Prostate gland (tissue), 2 donors: ENCODE measurements at regions not wholly inside any gene's neighbourhood (a gene's known extent, or its start where the extent isn't known, plus 50 kb on each side); places are given as distances from the start of the nearest gene placed in this dataset.

Experiments
- DNase-seq: peaks from one replicate; pipeline ENCODE4 v3.0.0-alpha.2; 2019; ENCODE audit warnings: low spot score
- H3K27ac ChIP-seq, 2 donors: fragments of 200-600 bp; sonication (generic); 2 replicates each; pipeline ENCODE4 v1.5.1; 2017 to 2019
- H3K27me3 ChIP-seq: fragments of 200-600 bp; sonication (generic); replicated peaks from 2 replicates; pipeline ENCODE4 v1.5.1; 2019; ENCODE audit not compliant: insufficient read depth
- H3K36me3 ChIP-seq, 2 donors: fragments of 200-600 bp; sonication (generic); 1 replicate in 1 of 2; 2 replicates in 1 of 2; pipeline versions ENCODE4 v1.5.1 to v1.8.1; 2017 to 2019
- H3K4me1 ChIP-seq: fragments of 200-600 bp; sonication (generic); replicated peaks from 2 replicates; pipeline ENCODE4 v1.5.1; 2019
- H3K4me3 ChIP-seq, 2 donors: fragments of 200-600 bp; sonication (generic); 2 replicates each; pipeline ENCODE4 v1.5.1; 2017 to 2019
- H3K9me3 ChIP-seq: fragments of 200-600 bp; sonication (generic); 2 replicates; pipeline ENCODE4 v1.5.1; 2017
- POLR2A ChIP-seq: fragments of 450-650 bp; IDR thresholded peaks from one replicate; pipeline ENCODE4 v1.6.1; 2016; ENCODE audit warnings: antibody characterized with exemption, mild to moderate bottlenecking
- POLR2AphosphoS5 ChIP-seq: sonication (generic); formaldehyde crosslinking; IDR thresholded peaks from one replicate; pipeline ENCODE4 v1.6.1; 2017; ENCODE audit warnings: antibody characterized with exemption
- WGBS: methylation state at CpG from one replicate; pipeline ENCODE4 v1.1.5; 2018; 5-methylcytosine and 5-hydroxymethylcytosine counted together
- intact Hi-C: fragments of 100-400 bp; cut with DNase I; formaldehyde crosslinking; loops from one replicate; pipeline ENCODE4 v1.14.2; 2022
- TF ChIP-seq, protein P1 (sequence below), 4 experiments: fragments of 200-600 bp in 2 of 4; fragments of 450-650 bp in 2 of 4; sonication (generic) in 2 of 4; IDR thresholded peaks; 1 replicate in 3 of 4; 2 replicates in 1 of 4; pipeline ENCODE4 v1.5.1; 2016 to 2019; ENCODE audit warnings: antibody characterized with exemption in 4 of 4, mild to moderate bottlenecking in 2 of 4, moderate library complexity in 2 of 4

GRCh38 chr14:40199101-40199500 lies 766.9 kb upstream of the FBXO33 start:
- no peak for DNase-seq
- no peak overlapping the region for H3K27ac ChIP-seq
- intact Hi-C loops: no loop called here
- no peaks in the 10 kb centered on the region for H3K27me3 ChIP-seq
- no peaks in the 10 kb centered on the region for H3K9me3 ChIP-seq
- H3K4me1 ChIP-seq: no peaks in the 10 kb centered on the region
- H3K4me3 ChIP-seq: no peak overlapping the region
- H3K36me3 ChIP-seq: no peaks in the 10 kb centered on the region
- TF ChIP-seq, protein P1, sequence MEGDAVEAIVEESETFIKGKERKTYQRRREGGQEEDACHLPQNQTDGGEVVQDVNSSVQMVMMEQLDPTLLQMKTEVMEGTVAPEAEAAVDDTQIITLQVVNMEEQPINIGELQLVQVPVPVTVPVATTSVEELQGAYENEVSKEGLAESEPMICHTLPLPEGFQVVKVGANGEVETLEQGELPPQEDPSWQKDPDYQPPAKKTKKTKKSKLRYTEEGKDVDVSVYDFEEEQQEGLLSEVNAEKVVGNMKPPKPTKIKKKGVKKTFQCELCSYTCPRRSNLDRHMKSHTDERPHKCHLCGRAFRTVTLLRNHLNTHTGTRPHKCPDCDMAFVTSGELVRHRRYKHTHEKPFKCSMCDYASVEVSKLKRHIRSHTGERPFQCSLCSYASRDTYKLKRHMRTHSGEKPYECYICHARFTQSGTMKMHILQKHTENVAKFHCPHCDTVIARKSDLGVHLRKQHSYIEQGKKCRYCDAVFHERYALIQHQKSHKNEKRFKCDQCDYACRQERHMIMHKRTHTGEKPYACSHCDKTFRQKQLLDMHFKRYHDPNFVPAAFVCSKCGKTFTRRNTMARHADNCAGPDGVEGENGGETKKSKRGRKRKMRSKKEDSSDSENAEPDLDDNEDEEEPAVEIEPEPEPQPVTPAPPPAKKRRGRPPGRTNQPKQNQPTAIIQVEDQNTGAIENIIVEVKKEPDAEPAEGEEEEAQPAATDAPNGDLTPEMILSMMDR (IDR thresholded peaks at IDR 0.05): no peak
- no peak for TF ChIP-seq POLR2AphosphoS5
- TF ChIP-seq POLR2A: no peak
- 88% methylated on average over 1 of the region's 1 CpG for WGBS

DNA sequence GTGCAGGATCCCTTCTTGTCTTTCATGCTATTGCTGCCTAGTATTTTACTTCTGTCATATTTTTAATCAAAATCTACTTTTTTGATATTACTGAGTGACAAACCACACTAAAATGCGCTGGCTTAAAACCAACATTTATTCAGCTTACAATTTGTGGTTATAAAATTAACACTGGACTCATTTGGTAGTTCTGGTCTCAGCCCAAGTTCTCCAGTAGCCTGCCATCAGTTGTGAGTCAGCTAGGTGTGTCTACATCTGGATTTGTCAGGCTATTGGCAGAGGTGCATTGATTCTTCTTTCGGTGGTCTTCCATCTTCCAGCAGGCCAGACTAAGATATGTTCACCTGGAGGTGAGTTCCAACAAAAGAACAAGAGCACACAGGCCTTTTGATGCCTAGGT lies 765.1 kb upstream of the FBXO33 start:
- no peaks in the 10 kb centered on the region for H3K27me3 ChIP-seq
- no peak overlapping the region for H3K4me3 ChIP-seq
- no peaks in the 10 kb centered on the region for H3K9me3 ChIP-seq
- H3K36me3 ChIP-seq: no peaks in the 10 kb centered on the region
- intact Hi-C loops: no loop called here
- H3K4me1 ChIP-seq: no peaks in the 10 kb centered on the region
- DNase-seq: no peak
- 86% methylated on average over 2 of the region's 2 CpGs for WGBS
- no peak overlapping the region for H3K27ac ChIP-seq
- TF ChIP-seq POLR2A (no peak), POLR2AphosphoS5 (no peak)
- TF ChIP-seq, protein P1 (IDR thresholded peaks at IDR 0.05): no peak

DNA sequence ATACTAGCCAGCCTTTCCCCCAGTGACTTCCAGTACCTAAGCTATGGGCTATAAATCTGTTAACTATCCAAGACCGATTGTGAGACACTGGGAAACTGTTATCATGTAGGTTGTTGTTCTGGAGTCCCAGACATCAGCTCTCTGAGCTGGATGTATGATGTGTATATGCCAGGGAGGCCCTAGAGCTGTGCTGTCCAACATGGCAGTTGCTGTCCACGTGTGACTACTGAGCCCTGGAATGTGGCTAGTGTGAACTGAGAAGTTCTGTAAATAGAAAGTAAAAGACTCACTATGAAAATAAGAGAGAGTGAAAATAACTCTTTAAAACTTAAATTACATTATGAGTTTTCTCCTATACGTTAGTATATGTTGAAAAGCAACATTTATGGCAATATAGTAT lies 755.8 kb upstream of the FBXO33 start:
- intact Hi-C loops: no loop called here
- Histone ChIP-seq H3K9me3 (no peaks in the 10 kb centered on the region), H3K27me3 (no peaks in the 10 kb centered on the region), H3K27ac (no peak overlapping the region), H3K36me3 (no peaks in the 10 kb centered on the region), H3K4me3 (no peak overlapping the region), H3K4me1 (no peaks in the 10 kb centered on the region)
- TF ChIP-seq POLR2A (no peak), POLR2AphosphoS5 (no peak)
- TF ChIP-seq, protein P1 (IDR thresholded peaks at IDR 0.05): no peak
- DNase-seq: no peak
- 60% methylated on average over 3 of the region's 3 CpGs for WGBS

DNA sequence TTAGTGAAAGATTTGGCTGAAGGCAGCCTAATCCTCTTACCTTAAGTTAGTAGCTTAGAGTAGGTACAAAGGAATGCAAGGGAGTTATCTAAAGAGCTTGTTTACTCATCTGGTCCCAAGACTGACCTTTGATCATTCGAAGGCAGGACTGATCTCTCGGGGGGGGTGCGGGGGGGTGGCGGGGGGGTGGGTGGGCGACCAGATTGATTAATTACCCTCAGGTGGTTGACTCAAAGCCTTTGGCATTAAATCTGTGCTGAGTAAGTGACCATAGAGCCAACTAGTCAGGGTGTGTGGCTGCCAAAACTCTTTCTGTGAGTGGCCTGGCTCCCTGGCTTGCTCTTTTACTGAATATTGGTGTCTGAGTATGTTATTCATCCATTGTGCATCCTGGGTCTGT lies 731.9 kb upstream of the FBXO33 start:
- Histone ChIP-seq H3K27me3 (no peaks in the 10 kb centered on the region), H3K4me1 (no peaks in the 10 kb centered on the region), H3K4me3 (no peak overlapping the region), H3K36me3 (no peaks in the 10 kb centered on the region), H3K27ac (no peak overlapping the region), H3K9me3 (no peaks in the 10 kb centered on the region)
- TF ChIP-seq, protein P1 (IDR thresholded peaks at IDR 0.05): no peak
- no peak for TF ChIP-seq POLR2A
- no peak for TF ChIP-seq POLR2AphosphoS5
- DNase-seq: no peak
- 37% methylated on average over 4 of the region's 5 CpGs for WGBS
- intact Hi-C loops: no loop called here

- H3K27ac ChIP-seq: no peak overlapping the region
- TF ChIP-seq POLR2A: no peak
- TF ChIP-seq POLR2AphosphoS5: no peak
- TF ChIP-seq, protein P1 (IDR thresholded peaks at IDR 0.05): no peak
- intact Hi-C loops: no loop called here
- H3K27me3 ChIP-seq: no peaks in the 10 kb centered on the region
- H3K4me1 ChIP-seq: no peaks in the 10 kb centered on the region
- H3K9me3 ChIP-seq: no peaks in the 10 kb centered on the region
- no peak overlapping the region for H3K4me3 ChIP-seq
- no peaks in the 10 kb centered on the region for H3K36me3 ChIP-seq
- no peak for DNase-seq
Observed at GRCh38 chr14:40139657-40140056, 707.4 kb upstream of the FBXO33 start.
